Cardiac muscle cell (in vitro differentiated cells and primary cell): ENCODE measurements at regions not wholly inside any gene's neighbourhood (a gene's known extent, or its start where the extent isn't known, plus 50 kb on each side); places are given as distances from the start of the nearest gene placed in this dataset.

Experiments
- DNase-seq, 2 donors: peaks; one replicate each; pipeline versions ENCODE4 v3.0.0 to v3.0.0-alpha.2; 2010 to 2017; ENCODE audit warnings: low read depth in 1 of 2, low spot score in 1 of 2
- H3K27ac ChIP-seq: fragments of 200-600 bp; sonication (generic); 2 replicates; pipeline ENCODE4 v1.5.1; 2016
- H3K27me3 ChIP-seq: fragments of 200-600 bp; sonication (generic); 2 replicates; pipeline ENCODE4 v1.6.0; 2016; ENCODE audit warnings: control low read depth
- H3K36me3 ChIP-seq: fragments of 200-600 bp; sonication (generic); 2 replicates; pipeline ENCODE4 v1.5.1; 2016; ENCODE audit warnings: control low read depth
- H3K4me1 ChIP-seq: fragments of 200-600 bp; sonication (generic); 2 replicates; pipeline ENCODE4 v1.8.1; 2017; ENCODE audit warnings: low read depth, mild to moderate bottlenecking, mixed run types
- H3K4me3 ChIP-seq: fragments of 200-600 bp; sonication (generic); 2 replicates; pipeline ENCODE4 v1.5.1; 2016; ENCODE audit warnings: mild to moderate bottlenecking
- H3K9me3 ChIP-seq: fragments of 200-600 bp; sonication (generic); 2 replicates; pipeline ENCODE4 v1.5.1; 2017; ENCODE audit warnings: low read depth, mild to moderate bottlenecking, control low read depth
- CTCF ChIP-seq: IDR thresholded peaks from 2 replicates; pipeline ENCODE4 v1.5.1; 2012; ENCODE audit warnings: low read depth, mild to moderate bottlenecking, low read length

- Histone ChIP-seq H3K36me3 (no peaks in the 10 kb centered on the region), H3K27me3 (no peaks in the 10 kb centered on the region), H3K9me3 (no peaks in the 10 kb centered on the region), H3K4me3 (no peak overlapping the region), H3K4me1 (no peaks in the 10 kb centered on the region), H3K27ac (no peak overlapping the region)
- TF ChIP-seq CTCF: no peak
- no peak for DNase-seq
Observed at GRCh38 chr3:166360720-166361119, 523.5 kb upstream of the BCHE start.

- H3K36me3 ChIP-seq: no peaks in the 10 kb centered on the region
- H3K27me3 ChIP-seq: no peaks in the 10 kb centered on the region
- H3K4me3 ChIP-seq: no peak overlapping the region
- no peak for DNase-seq
- no peaks in the 10 kb centered on the region for H3K9me3 ChIP-seq
- no peak for TF ChIP-seq CTCF
- H3K4me1 ChIP-seq: no peaks in the 10 kb centered on the region
- no peak overlapping the region for H3K27ac ChIP-seq
Observed at GRCh38 chr3:166351461-166351860, 514.2 kb upstream of the BCHE start.

- Histone ChIP-seq H3K4me3 (no peak overlapping the region), H3K4me1 (no peaks in the 10 kb centered on the region), H3K27ac (no peak overlapping the region), H3K9me3 (no peaks in the 10 kb centered on the region), H3K36me3 (no peaks in the 10 kb centered on the region), H3K27me3 (no peaks in the 10 kb centered on the region)
- DNase-seq: no peak
- TF ChIP-seq CTCF: no peak
Observed at GRCh38 chr3:166340604-166341266, 503.5 kb upstream of the BCHE start.

- TF ChIP-seq CTCF: no peak
- Histone ChIP-seq H3K4me1 (no peaks in the 10 kb centered on the region), H3K4me3 (no peak overlapping the region), H3K9me3 (no peaks in the 10 kb centered on the region), H3K27ac (no peak overlapping the region), H3K36me3 (no peaks in the 10 kb centered on the region), H3K27me3 (no peaks in the 10 kb centered on the region)
- DNase-seq: no peak
Observed at GRCh38 chr3:166324401-166324800, 487.2 kb upstream of the BCHE start.

- no peaks in the 10 kb centered on the region for H3K4me1 ChIP-seq
- H3K27me3 ChIP-seq: no peaks in the 10 kb centered on the region
- H3K9me3 ChIP-seq: no peaks in the 10 kb centered on the region
- no peak overlapping the region for H3K4me3 ChIP-seq
- no peaks in the 10 kb centered on the region for H3K36me3 ChIP-seq
- H3K27ac ChIP-seq: no peak overlapping the region
- DNase-seq: no peak
- TF ChIP-seq CTCF: no peak
Observed at GRCh38 chr3:166322391-166322790, 485.2 kb upstream of the BCHE start.
